K562 (cell line): ENCODE measurements at regions not wholly inside any gene's neighbourhood (a gene's known extent, or its start where the extent isn't known, plus 50 kb on each side); places are given as distances from the start of the nearest gene placed in this dataset.

Experiments used
- ATAC-seq: fragments of 200-7000 bp; cut with Tn5 transposase; 3 replicates; pipeline ENCODE4 v1.9.1; 2020; ENCODE audit warnings: moderate library complexity
- BruUV-seq: library from RNA; stranded (reverse); fragments of 400-500 nt; replicated peaks from 2 replicates; lab custom pipeline; 2021; lab: Mats Ljungman, UMichigan
- CTCF ChIA-PET: fragments of 300-600 bp; formaldehyde crosslinking; extraction: SDS; loops from one replicate; lab custom pipeline; 2021; ENCODE audit warnings: low intra/inter-chr PET ratio; lab: Yijun Ruan, JAX
- POLR2A ChIA-PET: fragments of 300-600, 350-650 bp; sonication (Branson Sonifier 250); formaldehyde crosslinking; extraction: SDS; loops from one replicate; lab custom pipeline; 2021; ENCODE audit warnings: antibody characterized with exemption, inconsistent platforms; lab: Yijun Ruan, JAX
- DNase-seq, 4 experiments: peaks; one replicate each; pipeline versions ENCODE4 v3.0.0 to v3.0.0-alpha.2; 2011 to 2018; ENCODE audit warnings: low spot score in 3 of 4, mixed read lengths in 3 of 4; ENCODE audit errors: extremely low read depth in 1 of 4
- FAIRE-seq: peaks from 2 replicates; lab custom pipeline; 2011; peaks lifted over from hg19 to GRCh38; lab: Jason Lieb, UNC
- H2AFZ ChIP-seq: 2 replicates; pipeline ENCODE4 v1.6.0; 2011; ENCODE audit warnings: low read depth, low read length, control low read depth, inconsistent platforms
- H3K27ac ChIP-seq: fragments of 200-600 bp; 3 replicates; pipeline ENCODE4 v1.8.0; 2011; ENCODE audit warnings: low read depth, mild to moderate bottlenecking, control low read depth, inconsistent platforms, low read length, moderate library complexity, mixed read lengths; ENCODE audit errors: extremely low read depth
- H3K27me3 ChIP-seq, 2 experiments: fragments of 300-600 bp in 1 of 2; 2 replicates in 1 of 2; 3 replicates in 1 of 2; pipeline versions ENCODE4 v1.6.0 to v1.8.0; 2011; ENCODE audit warnings: inconsistent platforms in 2 of 2, low read length in 2 of 2, mild to moderate bottlenecking in 1 of 2, mixed read lengths in 1 of 2, moderate library complexity in 1 of 2; ENCODE audit not compliant: control insufficient read depth in 2 of 2, insufficient read depth in 2 of 2
- H3K36me3 ChIP-seq: fragments of 300-600 bp; 3 replicates; pipeline ENCODE4 v1.8.0; 2011; ENCODE audit warnings: mild to moderate bottlenecking, low read length, inconsistent platforms; ENCODE audit not compliant: control insufficient read depth, insufficient read depth
- H3K4me1 ChIP-seq, 2 experiments: fragments of 200-600 bp in 1 of 2; replicated peaks in 1 of 2; 2 replicates in 1 of 2; 3 replicates in 1 of 2; pipeline versions ENCODE4 v1.5.1 to v1.8.0; 2011; ENCODE audit warnings: inconsistent platforms in 2 of 2, low read length in 2 of 2, mild to moderate bottlenecking in 1 of 2, mixed read lengths in 1 of 2, moderate library complexity in 1 of 2; ENCODE audit not compliant: control insufficient read depth in 2 of 2, insufficient read depth in 2 of 2
- H3K4me2 ChIP-seq: 2 replicates; pipeline ENCODE4 v1.6.1; 2011; ENCODE audit warnings: low read length, control low read depth, inconsistent platforms, mixed read lengths; ENCODE audit not compliant: insufficient read depth
- H3K4me3 ChIP-seq: fragments of 200-600 bp; sonication (generic), shearing (Covaris generic); 2 replicates; pipeline ENCODE4 v1.5.1; 2016; ENCODE audit warnings: control low read depth, inconsistent platforms
- H3K79me2 ChIP-seq: fragments of 200-600 bp; 3 replicates; pipeline ENCODE4 v1.8.0; 2011; ENCODE audit warnings: low read length, inconsistent platforms; ENCODE audit not compliant: control insufficient read depth, insufficient read depth
- H3K9ac ChIP-seq, 2 experiments: 2 replicates each; pipeline versions ENCODE4 v1.6.0 to v1.6.1; 2011; ENCODE audit warnings: low read depth in 2 of 2, low read length in 2 of 2, control low read depth in 1 of 2, inconsistent platforms in 1 of 2, mild to moderate bottlenecking in 1 of 2, mixed read lengths in 1 of 2; ENCODE audit not compliant: insufficient read depth in 1 of 2
- H3K9me1 ChIP-seq: one replicate; pipeline ENCODE4 v1.6.0; 2011; ENCODE audit warnings: inconsistent platforms, mild to moderate bottlenecking, low read length, moderate library complexity; ENCODE audit not compliant: control insufficient read depth, insufficient read depth
- H3K9me3 ChIP-seq: replicated peaks from 2 replicates; pipeline ENCODE4 v1.5.1; 2011; ENCODE audit warnings: low read depth, low read length, inconsistent platforms; ENCODE audit not compliant: control insufficient read depth, insufficient read depth
- H4K20me1 ChIP-seq: replicated peaks from 2 replicates; pipeline ENCODE4 v1.6.1; 2011; ENCODE audit warnings: low read length, inconsistent platforms, mixed read lengths; ENCODE audit not compliant: control insufficient read depth, insufficient read depth
- BHLHE40 ChIP-seq: IDR thresholded peaks from 2 replicates; pipeline ENCODE4 v1.6.1; 2011; ENCODE audit warnings: low read length, improper control_type of control experiment
- CHD4 ChIP-seq: fragments of 200-600 bp; sonication (generic); IDR thresholded peaks from 3 replicates; pipeline ENCODE4 v1.6.1; 2012; ENCODE audit warnings: low read depth, mild to moderate bottlenecking, mixed read lengths, low read length, inconsistent platforms; ENCODE audit not compliant: insufficient read depth, insufficient replicate concordance, poor library complexity, severe bottlenecking
- NFATC3 ChIP-seq: fragments of 450-650 bp; IDR thresholded peaks from 2 replicates; pipeline ENCODE4 v1.6.1; 2017; ENCODE audit warnings: mild to moderate bottlenecking
- RAD21 ChIP-seq, 2 experiments: fragments of 250-450 bp in 1 of 2; fragments of 450-650 bp in 1 of 2; sonication (Bioruptor Pico) in 1 of 2; formaldehyde crosslinking in 1 of 2; IDR thresholded peaks in 1 of 2; conservative IDR thresholded peaks in 1 of 2; 2 replicates each; pipeline versions ENCODE4 v1.4.0 to v1.8.0; 2020 to 2022; ENCODE audit warnings: mild to moderate bottlenecking in 2 of 2, moderate library complexity in 1 of 2
- SMC3 ChIP-seq: conservative IDR thresholded peaks from 2 replicates; pipeline ENCODE4 v1.6.1; 2011; ENCODE audit warnings: low read depth, low read length, improper control_type of control experiment; ENCODE audit not compliant: insufficient read depth
- SOX6 ChIP-seq: fragments of 450-650 bp; IDR thresholded peaks from 2 replicates; pipeline ENCODE4 v1.6.1; 2014; ENCODE audit warnings: mild to moderate bottlenecking
- SRSF1 ChIP-seq: fragments of 200-400 bp; formaldehyde crosslinking; IDR thresholded peaks from 2 replicates; pipeline ENCODE4 v1.6.1; 2017; ENCODE audit warnings: mild to moderate bottlenecking, low read depth, low read length, moderate library complexity
- SRSF9 ChIP-seq: fragments of 200-400 bp; formaldehyde crosslinking; IDR thresholded peaks from 2 replicates; pipeline ENCODE4 v1.6.1; 2017; ENCODE audit warnings: low read depth, low read length, borderline replicate concordance
- YY1 ChIP-seq, 3 experiments: IDR thresholded peaks; 2 replicates each; pipeline ENCODE4 v1.6.1; 2011; ENCODE audit warnings: low read length in 2 of 3, mild to moderate bottlenecking in 2 of 3, moderate library complexity in 2 of 3, borderline replicate concordance in 1 of 3, control low read depth in 1 of 3, low read depth in 1 of 3; ENCODE audit not compliant: insufficient read depth in 3 of 3, insufficient replicate concordance in 2 of 3, control insufficient read depth in 1 of 3, insufficient read length in 1 of 3; ENCODE audit errors: extremely low read depth in 1 of 3
- ZFP36 ChIP-seq: fragments of 150-350 bp; IDR thresholded peaks from 2 replicates; pipeline ENCODE4 v1.6.1; 2018; ENCODE audit warnings: low read length, low read depth; ENCODE audit not compliant: partially characterized antibody
- WGBS: fragments of 100-300 bp; shearing (Covaris generic); methylation state at CpG from one replicate; pipeline ENCODE4 v1.1.6; 2016; ENCODE audit warnings: low coverage, mixed read lengths; ENCODE audit not compliant: insufficient coverage; ENCODE audit errors: missing lambda C conversion rate; 5-methylcytosine and 5-hydroxymethylcytosine counted together
- in situ Hi-C: fragments of 300-500 bp; cut with MboI; formaldehyde crosslinking; loops from 4 replicates; pipeline ENCODE4 v1.15.0; 2018; ENCODE audit warnings: inconsistent platforms, mixed read lengths
- intact Hi-C: fragments of 100-400 bp; cut with micrococcal nuclease; formaldehyde crosslinking; loops from 2 replicates; pipeline ENCODE4 v1.14.2; 2022
- TF ChIP-seq, protein P1 (sequence below): fragments of 450-650 bp; formaldehyde crosslinking; IDR thresholded peaks from 2 replicates; pipeline ENCODE4 v1.4.0; 2020; ENCODE audit warnings: mild to moderate bottlenecking, moderate library complexity
- TF ChIP-seq, protein P2 (sequence below): fragments of 250-450 bp; sonication (Bioruptor Pico); IDR thresholded peaks from 2 replicates; pipeline ENCODE4 v1.5.0; 2020; ENCODE audit warnings: mild to moderate bottlenecking, borderline replicate concordance
- TF ChIP-seq, protein P3 (sequence below): fragments of 250-450 bp; sonication (Bioruptor Pico); IDR thresholded peaks from 2 replicates; pipeline ENCODE4 v1.5.0; 2021; ENCODE audit warnings: mild to moderate bottlenecking, borderline replicate concordance

DNA sequence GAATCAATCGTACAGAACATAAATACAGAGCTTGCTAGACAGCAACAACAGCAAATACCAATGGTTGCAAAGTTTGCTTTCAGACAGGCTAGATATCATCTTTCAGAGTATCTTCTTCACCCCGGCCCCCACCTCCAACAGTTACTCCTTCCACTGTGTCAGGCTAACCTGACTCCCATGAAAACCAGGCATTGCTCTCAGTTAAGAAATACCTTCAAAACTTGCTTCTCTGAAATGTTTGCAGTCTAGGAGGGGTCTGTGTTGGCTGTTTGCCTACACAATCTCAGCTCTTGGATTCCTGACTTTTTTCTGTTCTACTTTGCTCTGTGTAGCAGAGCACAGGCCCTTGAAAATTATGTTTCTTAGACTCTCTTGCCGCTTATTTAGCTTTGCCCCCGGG, 599.5 kb upstream of the SYT4 start:
- CTCF ChIA-PET = no interaction called here
- no peaks in the 10 kb centered on the region for H3K27me3 ChIP-seq

More for the DNA sequence above, 599.5 kb upstream of the SYT4 start:
- no peaks in the 10 kb centered on the region for H4K20me1 ChIP-seq
- WGBS = 3% methylated on average over 4 of the region's 4 CpGs
- ATAC-seq = no peak
- TF ChIP-seq RAD21 (CRISPR knock-in tag; conservative IDR thresholded peaks at IDR 0.05 in 1 of 2, IDR thresholded peaks at IDR 0.05 in 1 of 2) (no peak), SMC3 (no peak), SRSF1 (no peak), CHD4 (no peak), NFATC3 (no peak), SOX6 (no peak), ZFP36 (no peak), YY1 (IDR thresholded peaks at IDR 0.05; ENCODE audit: borderline replicate concordance in 1 of 3, control insufficient read depth in 1 of 3, extremely low read depth in 1 of 3, insufficient read depth in 3 of 3, insufficient read length in 1 of 3, insufficient replicate concordance in 2 of 3, low read depth in 1 of 3, low read length in 2 of 3) (no peak), BHLHE40 (no peak), SRSF9 (no peak)
- TF ChIP-seq, protein P1, sequence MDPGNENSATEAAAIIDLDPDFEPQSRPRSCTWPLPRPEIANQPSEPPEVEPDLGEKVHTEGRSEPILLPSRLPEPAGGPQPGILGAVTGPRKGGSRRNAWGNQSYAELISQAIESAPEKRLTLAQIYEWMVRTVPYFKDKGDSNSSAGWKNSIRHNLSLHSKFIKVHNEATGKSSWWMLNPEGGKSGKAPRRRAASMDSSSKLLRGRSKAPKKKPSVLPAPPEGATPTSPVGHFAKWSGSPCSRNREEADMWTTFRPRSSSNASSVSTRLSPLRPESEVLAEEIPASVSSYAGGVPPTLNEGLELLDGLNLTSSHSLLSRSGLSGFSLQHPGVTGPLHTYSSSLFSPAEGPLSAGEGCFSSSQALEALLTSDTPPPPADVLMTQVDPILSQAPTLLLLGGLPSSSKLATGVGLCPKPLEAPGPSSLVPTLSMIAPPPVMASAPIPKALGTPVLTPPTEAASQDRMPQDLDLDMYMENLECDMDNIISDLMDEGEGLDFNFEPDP = no peak
- TF ChIP-seq, protein P2, sequence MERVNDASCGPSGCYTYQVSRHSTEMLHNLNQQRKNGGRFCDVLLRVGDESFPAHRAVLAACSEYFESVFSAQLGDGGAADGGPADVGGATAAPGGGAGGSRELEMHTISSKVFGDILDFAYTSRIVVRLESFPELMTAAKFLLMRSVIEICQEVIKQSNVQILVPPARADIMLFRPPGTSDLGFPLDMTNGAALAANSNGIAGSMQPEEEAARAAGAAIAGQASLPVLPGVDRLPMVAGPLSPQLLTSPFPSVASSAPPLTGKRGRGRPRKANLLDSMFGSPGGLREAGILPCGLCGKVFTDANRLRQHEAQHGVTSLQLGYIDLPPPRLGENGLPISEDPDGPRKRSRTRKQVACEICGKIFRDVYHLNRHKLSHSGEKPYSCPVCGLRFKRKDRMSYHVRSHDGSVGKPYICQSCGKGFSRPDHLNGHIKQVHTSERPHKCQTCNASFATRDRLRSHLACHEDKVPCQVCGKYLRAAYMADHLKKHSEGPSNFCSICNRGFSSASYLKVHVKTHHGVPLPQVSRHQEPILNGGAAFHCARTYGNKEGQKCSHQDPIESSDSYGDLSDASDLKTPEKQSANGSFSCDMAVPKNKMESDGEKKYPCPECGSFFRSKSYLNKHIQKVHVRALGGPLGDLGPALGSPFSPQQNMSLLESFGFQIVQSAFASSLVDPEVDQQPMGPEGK (CRISPR knock-in tag) = no peak
- TF ChIP-seq, protein P3, sequence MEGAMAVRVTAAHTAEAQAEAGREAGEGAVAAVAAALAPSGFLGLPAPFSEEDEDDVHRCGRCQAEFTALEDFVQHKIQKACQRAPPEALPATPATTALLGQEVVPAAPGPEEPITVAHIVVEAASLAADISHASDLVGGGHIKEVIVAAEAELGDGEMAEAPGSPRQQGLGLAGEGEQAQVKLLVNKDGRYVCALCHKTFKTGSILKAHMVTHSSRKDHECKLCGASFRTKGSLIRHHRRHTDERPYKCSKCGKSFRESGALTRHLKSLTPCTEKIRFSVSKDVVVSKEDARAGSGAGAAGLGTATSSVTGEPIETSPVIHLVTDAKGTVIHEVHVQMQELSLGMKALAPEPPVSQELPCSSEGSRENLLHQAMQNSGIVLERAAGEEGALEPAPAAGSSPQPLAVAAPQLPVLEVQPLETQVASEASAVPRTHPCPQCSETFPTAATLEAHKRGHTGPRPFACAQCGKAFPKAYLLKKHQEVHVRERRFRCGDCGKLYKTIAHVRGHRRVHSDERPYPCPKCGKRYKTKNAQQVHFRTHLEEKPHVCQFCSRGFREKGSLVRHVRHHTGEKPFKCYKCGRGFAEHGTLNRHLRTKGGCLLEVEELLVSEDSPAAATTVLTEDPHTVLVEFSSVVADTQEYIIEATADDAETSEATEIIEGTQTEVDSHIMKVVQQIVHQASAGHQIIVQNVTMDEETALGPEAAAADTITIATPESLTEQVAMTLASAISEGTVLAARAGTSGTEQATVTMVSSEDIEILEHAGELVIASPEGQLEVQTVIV (CRISPR knock-in tag) = no peak
- H3K27ac ChIP-seq = no peak overlapping the region
- intact Hi-C loops = no loop called here
- no peaks in the 10 kb centered on the region for H3K9me3 ChIP-seq
- no peak overlapping the region for H3K9ac ChIP-seq
- no peak overlapping the region for H2AFZ ChIP-seq
- no peaks in the 10 kb centered on the region for H3K79me2 ChIP-seq
- POLR2A ChIA-PET = no interaction called here
- no TSS peak for BruUV-seq
- in situ Hi-C loops = no loop called here
- no peaks in the 10 kb centered on the region for H3K9me1 ChIP-seq
- no peaks in the 10 kb centered on the region for H3K4me1 ChIP-seq
- no peak overlapping the region for H3K4me3 ChIP-seq
- DNase-seq = no peak
- H3K36me3 ChIP-seq = no peaks in the 10 kb centered on the region
- H3K4me2 ChIP-seq = no peak overlapping the region
- no peak for FAIRE-seq
